Hematopoietic multipotent progenitor cell treated with erythropoietin and hydrocortisone succinate and interleukin-3 and kit ligand, for 8 days (in vitro differentiated cells): ENCODE measurements at regions not wholly inside any gene's neighbourhood (a gene's known extent, or its start where the extent isn't known, plus 50 kb on each side); places are given as distances from the start of the nearest gene placed in this dataset.

Experiments used
- DNase-seq: peaks from one replicate; pipeline ENCODE4 v3.0.0-alpha.2; 2015

DNA sequence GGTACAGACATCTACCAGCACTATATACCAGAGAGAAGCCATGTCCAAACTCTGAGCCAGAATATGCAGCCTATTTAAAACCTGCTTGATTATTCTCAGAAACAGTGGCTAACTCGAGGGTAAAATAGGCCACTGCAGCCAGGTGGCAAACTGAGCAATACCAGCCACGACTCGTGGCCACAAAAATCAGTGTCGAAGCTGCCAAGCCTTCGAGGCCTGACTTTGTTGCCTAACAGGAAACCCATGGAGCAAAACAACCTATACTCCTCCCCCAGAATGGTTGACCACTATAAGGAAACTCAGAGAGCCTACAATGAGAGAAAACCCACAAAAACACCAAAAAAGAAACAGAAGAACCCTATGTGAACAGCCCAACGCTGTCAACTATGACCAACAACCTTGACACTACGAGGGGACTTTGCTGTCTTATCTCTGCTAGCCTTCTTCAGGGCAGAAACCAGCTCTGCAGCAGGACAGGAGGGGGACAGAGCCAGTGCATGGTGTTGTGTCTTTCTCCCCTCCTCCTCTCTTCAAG lies 133.8 kb downstream of the TMEM174 start:
- DNase-seq: no peak

DNA sequence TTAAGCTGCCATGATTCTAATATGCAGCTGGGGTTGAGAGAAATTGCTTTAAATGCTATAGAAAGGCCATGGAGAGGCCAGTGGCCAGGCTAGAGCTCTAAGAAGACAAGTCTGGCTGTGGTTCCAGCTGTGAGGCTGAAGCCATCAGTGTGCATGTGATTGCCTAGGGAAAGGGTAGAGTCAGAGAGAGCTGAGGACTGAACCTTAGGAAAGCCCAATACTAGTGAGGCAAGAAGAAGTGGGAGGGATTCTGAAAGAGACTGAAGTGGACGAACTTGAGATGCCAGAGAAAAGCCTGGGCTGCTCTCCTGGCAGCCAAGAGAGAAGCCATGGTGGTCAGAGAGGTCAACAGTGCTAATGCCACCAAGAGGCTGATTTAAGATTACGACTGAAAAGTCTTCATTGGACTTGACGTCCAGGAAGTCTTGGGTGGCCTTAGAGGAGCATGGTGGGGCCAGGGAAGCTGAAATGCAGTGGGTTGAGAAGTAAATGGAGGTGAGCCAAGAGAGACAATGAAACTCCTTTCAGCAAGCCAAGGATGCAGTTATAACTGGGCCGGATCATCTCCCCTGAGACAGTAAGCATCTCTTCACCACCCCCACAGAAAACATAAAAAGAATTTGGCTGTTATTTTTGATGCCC lies 133.2 kb downstream of the TMEM174 start:
- DNase-seq: no peak

DNA sequence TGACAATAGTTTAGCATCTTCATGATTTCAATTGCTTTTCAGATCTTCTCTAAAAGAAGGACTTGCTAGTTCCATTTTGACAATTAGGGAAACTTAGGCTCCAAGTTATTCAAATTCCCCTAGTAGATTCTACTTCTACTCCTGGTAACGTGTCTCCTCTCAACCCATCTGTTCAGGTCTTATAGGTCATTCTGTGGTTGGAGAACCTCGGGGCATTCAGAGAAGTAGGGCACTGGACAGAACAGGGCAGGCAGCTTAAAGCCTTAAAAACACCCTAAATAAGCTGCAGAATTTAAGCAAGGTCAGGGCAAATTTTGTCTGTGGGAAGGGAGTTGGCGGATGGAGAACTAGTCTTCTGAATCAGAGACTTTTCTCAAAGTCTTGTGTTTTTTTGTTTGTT lies 132.4 kb downstream of the TMEM174 start:
- no peak for DNase-seq

DNA sequence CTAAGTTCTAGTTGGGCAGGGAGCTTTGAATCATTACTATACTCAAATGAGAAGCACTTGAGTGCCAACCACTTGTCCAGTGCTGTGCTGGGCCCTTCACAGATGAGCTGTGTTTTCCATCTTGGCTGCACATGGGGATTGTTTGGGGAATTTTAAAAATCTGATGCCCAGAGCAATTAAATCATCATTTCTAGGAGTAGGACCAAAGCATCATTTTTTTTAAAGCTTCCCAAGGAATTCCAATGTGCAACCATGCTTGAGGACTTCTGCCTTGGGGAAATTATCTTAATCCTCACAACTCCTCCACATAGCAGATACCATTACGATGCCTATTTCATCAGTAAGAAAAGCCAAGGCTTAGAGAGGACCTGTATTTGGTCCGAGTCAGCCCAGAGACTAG lies 131.4 kb downstream of the TMEM174 start:
- DNase-seq: no peak

DNA sequence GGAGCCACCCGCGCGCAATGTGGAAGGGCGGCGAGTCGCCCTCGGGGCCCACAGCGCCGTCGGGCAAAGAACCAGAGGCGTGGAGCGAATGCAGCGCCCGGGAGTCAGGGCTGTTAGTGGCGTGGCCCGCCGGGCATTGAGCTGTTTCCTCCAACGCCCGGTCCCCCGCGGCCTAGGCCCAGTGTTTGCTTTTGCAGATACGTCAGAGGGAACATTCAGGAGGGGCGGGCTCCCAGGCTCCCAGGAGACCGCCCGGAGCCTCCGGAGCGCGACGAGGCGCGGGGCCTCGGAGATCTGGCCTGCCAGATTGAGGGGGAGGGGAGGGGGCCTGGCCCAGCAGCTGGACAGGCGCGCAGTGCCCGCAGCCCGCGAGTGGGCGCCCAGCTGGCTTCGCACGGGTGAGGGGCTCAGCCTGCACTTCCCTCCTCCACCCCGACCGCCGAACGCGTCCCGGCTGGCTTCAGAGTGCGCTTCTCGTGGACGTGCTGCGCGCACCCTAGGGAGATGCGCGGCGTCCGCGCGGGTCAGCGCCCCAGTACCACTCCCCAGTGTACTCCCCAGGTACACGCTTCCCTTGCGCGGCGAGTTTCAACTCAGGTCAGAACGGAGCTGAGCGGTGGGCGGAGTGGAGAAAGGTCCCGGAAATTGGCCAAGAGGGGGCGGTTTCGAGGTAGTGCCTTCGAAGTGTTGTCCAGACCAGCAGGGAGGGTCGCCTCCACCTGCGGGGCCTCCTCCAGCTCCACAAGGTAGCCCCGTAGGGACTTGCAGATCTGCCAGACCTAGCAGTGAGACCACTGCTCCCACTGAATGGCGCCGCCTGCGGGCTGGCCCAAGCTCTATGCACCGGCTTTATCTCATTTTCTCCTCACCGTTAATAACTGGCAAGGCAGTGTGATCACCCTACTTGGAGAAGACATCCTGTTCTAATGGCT lies 130.4 kb downstream of the TMEM174 start:
- DNase-seq: peak; percentile 5

DNA sequence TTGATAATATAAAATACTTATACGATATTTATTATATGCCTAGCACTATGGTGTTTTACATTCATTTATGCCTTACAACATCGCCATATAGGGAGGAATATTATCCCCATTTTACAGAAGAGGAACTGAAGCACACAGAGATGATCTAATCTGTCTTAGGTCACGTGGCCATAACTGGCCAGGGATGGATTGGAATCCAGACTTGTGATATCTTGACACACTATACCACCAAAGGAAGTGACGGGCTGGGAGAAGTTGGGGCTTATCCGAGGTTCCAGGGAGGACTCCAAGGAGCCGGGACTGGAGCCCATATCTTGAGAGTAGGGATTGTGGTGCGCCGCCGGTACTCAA lies 129.8 kb downstream of the TMEM174 start:
- DNase-seq: no peak

DNA sequence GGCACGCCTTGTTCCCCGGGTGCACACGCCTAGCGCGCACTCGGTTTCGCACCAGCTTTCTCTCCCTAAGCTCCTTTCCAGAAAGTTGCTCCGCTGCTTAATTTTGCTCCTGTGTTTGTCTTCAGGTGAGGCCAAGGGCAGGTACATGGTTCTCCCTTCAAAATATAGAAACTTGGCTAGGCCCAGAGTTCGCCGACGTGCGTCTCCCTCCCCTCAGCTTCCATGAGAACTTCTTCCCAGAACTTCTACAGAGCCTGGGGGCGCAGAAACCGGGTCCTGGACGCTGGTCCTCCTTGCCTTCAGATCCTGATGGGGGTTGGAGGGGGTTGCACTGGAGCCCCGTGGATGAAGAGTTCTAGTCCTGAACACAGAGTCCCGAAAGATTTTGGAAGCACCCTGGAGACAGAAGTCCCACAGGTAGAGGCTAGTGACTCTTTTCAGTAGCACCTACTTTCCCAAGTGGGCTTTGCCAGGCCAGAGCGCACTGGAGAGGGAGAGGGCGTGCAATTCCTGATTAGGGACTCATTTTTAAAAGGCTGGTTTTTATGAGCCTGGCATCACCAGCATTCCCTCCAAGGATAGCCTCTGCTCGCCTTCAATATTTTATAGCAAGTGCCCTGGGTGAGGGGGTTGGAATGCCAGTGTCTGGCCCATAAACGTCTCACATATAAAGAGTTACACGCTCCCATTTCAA lies 128.4 kb downstream of the TMEM174 start:
- DNase-seq: no peak

DNA sequence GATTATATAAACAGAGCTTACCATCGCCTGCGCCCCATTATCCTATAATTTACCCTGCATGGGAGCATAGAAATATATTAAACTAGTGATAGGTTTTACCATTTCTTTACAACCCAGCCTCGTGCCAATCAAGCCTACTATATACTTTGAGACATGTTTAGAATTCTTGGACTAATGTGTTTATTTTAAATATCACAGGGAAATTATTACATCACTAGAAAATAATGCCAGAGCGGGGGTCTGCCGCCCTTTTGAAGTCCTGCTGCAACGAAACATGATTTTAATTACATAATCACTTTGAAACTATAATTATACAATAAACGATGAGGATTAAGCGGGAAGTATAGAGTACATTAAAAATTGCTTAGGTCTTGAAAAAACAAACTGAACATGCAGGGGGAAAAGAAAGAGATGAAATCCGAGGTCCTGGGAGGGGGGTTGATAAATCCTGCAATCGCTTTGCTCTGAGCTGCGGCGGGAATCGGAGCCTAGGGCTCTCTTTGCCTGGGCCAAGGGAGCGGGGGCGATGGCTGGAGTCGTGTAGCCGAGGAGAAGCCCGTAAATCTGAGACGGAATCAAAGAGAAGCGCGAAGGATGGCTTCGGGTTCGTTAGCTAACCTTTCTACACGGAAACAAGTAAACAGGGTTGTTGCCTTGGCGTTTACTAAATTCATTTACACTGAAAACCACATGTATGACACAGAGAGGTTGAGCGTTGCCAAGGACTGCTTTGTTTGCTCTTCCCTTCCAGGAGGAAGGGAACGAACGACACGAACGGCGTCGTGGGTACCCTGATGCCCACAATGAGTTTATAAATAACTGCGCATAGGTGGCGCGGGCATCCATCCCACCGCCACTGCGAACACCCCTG lies 127.6 kb downstream of the TMEM174 start:
- no peak for DNase-seq

DNA sequence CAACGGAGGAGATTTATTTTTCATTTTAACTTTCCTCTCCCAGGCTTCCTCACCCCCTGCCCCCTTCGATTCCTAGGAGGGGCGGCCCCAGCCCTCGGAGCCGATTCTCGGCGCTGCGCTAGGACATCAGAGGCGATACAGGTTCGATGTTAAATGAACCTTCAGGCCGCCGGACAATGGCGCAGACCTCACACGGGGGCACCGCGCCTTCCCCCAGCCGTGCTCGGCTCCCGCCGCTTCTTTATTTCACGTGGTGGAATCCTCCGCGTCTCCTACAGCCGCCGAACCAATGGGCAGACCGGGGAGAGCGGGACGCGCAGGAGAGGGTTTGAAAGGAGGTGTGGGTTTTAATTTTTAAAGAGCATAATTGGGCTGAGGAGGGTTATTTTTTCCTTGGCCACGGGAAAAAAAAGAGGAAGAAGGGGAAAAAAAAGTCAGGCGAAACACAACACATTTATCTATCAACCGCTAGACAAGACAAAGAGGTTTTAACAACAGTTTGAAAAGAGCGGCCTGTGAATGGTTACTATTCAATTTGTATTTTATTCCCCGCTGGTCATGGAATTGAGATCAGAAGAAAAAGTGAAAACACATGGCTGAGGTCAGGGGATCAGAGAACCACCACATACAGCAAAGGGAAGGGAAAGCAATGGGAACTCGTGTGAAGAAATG lies 126.8 kb downstream of the TMEM174 start:
- DNase-seq: no peak

DNA sequence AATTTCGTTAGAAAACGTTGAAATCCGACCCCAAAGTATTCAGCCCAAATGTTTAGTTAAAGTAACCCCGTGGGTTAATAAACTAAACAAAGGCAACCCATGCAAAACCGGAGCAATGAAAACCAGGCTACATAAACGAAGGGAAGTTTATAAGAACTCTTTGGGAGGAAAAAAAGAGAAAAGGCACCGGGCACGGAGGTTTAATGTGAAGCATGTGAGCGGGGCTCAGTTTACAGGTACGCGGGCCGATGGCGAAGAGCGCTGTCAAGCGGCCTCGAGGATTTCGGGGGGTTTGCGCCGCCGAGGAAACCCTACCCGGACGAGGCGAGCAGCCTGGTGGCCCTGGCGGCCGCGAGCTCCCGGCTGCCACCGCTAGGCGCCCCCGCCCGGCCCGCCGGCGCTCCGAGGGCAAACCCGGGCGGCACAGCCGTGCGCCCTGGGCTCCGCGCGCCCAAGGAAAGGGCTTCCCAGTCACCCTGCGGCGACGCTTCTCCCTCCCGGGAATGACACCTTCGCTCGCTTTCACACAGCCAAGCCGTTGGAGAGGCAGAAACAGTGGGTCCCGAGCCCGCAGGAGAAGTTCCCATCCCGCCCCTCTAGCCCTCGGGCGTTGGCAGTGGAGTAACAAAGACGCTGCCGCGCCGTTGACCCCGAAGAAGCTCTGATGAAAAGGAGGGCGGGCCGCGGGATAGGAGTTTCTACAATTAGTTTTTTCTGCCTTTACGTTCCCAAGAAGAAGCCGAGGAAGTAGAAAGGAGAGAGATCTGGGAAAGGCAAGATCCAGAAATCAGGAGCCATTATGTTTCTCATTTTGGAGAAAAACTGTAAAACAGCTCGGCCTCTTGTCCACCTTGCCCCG lies 126.0 kb downstream of the TMEM174 start:
- DNase-seq: peak; percentile 3

DNA sequence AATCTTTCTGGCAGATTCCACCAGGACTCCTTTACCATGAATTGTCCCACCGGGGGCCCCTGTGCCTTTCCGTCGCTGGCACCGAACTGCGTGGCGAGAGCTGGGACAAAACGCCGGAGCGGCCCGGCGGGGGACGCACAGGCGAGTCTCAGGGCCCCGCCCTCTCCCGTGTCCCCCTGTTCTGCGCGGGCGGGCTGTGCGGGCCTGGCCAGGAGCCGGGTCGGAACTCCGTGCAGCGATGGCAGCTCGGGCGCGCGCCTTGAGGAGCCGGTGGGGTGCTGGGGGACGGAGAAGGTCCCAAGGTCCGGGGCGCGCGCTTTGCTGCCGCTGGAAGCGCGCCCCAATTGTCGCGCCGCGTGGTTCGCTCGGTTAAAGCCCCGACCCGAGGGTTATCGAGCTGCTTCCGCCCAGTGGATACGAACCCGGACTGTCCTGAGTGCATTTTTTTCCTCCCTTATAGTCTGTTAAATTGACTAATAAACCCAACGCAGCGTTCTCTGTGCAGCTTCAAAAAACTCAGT lies 125.3 kb downstream of the TMEM174 start:
- no peak for DNase-seq

DNA sequence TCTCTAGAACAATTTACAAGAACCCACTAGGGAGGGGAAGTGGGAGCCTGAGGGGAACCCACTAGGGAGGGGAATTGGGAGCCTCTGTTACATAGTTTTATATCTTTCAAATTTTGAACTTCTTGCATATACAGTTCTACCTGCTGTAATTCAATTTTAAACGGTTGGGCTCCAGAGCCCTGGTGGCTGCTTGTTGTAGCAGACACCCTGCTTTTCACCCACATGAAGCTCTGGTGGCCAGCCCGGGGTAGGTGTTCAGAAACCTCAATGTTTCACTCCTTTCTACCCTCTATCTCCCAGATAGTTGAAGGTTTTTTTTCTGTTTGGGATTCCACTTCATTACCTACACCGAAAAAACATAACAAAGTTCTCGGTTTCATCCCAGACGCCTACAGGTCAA lies 124.4 kb downstream of the TMEM174 start:
- DNase-seq: peak; percentile 6

DNA sequence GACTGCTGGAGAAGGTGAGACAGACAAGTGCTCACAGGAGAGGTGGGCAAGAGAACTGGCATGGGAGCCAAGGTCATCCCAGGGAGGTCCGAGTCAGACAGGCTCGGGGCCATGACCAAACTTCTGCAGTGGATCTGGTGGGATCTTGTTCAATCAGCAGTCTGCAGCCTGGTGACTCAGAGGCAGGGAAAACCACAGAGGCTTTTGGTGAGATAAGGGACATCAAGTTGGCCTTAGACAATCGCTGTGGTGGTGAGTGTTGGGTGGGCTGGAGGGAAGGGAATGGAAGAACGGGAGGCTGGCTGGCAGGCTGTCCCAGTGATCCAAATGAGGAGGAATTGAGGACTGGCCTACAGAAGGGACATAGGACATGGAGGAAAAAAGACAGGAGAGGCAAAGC lies 123.8 kb downstream of the TMEM174 start:
- DNase-seq: peak; percentile 85

DNA sequence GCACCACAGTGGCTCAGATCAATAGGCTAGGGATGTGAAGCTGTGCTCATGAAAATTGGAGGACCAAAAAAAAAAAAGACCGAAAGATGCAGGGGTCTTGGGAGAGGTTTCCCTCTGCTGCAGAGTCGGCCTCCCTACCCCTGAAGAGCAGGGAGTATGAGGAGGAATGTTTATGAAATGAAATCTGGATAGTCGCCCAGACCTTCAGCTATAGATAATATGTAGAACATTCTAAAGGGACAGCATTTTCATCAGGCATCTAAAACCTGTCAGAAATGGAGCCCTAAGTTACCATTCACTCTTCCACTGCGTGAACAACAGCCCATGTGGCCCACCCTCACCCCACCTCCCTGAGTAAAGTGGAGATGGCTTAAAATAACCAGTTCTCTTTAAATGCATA lies 122.9 kb downstream of the TMEM174 start:
- no peak for DNase-seq

DNA sequence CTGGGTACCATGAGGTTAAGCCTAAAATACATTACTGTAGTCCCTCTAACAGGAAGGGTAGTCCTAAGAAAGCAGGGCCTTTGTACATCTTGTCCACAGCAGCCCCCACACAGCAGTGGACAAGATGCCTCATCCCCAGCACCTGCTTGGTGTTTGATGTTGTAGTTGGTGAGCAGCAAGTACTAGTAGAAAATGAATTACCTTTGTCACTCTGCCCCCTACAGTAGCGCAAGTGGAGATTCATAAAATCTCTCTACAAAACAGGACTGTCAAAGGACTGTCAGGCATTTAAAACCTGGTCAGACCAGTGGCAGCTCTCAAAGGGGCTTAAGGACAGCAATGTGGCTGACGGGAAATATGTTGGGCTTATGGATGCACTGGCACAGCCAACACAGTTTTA lies 122.5 kb downstream of the TMEM174 start:
- no peak for DNase-seq

DNA sequence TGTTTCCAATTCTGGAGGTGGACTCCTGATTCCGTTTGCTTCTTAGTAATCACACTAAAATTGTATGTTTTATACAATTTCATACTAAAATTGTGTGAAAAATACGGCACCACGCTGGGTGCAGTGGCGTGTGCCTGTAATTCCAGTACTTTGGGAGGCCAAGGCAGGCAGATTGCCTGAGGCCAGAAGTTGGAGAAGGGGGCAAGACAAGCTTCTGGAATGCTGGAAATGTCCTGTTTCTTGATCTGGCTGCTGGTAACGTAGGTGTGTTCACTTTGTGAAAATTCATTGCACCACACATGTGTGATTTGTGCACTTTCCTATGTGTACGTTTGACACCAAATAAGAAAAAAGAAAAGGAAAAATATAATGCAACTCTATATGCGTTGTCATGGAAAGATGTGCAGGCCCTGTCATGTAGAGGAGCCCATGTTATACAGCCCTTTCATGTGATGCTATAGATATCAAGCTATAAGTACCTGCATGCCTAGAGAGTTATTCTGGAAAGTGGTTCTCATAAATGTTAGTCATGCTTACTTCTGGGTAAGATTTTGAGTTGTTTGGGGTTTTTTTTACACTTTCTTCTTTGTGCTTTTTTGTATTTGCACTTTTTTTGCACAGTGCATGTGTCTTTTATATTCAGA lies 119.9 kb downstream of the TMEM174 start:
- DNase-seq: no peak

DNA sequence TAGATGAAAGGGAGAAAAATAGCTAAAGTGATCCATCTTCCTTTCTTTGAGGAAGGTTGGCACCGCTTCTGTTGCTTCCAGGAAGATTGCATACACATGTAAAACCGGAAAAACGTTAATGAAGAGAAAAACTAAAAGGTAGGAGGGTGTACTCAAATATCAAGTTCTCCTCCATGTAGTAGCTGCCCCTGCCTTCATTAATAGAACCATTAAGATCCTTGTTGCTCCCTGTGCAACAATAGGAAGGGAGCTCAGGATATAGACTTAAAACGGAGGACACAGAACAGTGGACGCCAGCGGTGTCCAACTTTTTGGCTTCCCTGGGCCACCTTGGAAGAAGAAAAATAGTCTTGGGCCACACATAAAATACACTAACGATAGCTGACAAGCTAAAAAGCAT lies 118.9 kb downstream of the TMEM174 start:
- DNase-seq: no peak

DNA sequence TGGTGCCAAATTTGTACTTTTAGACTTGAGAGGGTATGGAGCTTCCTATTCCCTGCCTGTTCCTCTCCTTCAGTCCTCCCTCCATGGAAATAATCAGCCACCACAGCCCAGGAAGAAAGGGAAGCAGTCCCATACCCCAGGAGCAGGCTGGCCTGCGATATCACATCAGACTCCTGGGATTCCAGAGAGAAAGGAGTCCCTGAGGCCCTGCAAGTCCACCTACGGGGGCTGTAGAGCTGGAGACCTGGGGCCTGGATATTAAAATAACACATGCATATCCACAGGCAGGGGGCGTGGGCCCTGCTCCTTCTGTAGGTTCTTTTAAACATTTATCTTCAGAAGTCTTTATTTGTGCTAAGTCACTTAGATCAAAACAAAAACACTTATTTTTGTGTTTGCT lies 117.2 kb downstream of the TMEM174 start:
- no peak for DNase-seq

DNA sequence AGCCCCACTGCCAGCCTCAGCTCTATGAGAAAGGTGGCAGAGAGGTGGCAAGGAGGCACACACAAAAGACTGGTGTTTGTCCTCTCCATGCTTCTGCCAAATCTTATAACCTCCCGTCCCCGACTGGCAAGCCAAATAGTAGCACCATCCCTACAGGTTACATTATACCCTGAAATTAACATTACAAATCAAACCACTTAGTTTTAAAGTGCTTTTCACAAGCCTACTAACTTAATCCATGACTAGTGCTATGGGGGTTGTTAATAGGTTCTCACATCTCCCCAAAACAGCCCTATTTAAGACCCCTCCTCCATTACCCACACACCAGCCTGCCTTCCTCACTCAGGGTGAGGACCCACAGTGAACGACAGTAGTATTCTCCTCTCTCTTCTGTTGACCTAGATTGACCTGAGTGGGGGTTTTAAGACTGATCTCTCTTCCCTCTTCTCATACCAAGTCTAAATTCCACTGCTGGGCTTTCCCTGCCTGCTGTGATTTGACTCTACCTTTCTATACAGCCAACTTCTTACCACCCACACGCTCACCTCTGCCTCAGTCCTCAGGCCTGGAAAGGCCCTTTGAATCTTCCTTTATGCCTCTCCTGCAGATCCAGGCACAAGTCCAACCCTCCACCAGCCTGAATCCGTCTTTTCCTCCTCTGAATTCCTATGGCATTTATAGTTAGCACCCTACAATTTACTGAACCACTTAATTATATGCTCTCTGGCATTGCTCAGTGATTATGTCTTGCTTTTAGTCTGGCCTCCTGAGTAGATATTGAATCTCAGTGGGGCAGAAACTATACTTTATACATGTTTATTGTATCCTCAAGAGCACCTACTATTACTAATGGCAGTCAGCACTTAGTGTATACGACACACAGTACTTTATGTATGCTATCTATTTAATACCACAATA lies 116.1 kb downstream of the TMEM174 start:
- DNase-seq: no peak
